GM19035 (cell line): ENCODE measurements at regions not wholly inside any gene's neighbourhood (a gene's known extent, or its start where the extent isn't known, plus 50 kb on each side); places are given as distances from the start of the nearest gene placed in this dataset.
"Not testable (repeated sequence)": the region's sequence is repeated elsewhere in the genome, so short reads cannot be mapped to it uniquely, and the experiment has no call there.

Experiments
- ATAC-seq: cut with Tn5 transposase; IDR thresholded peaks from one replicate; pipeline ENCODE4 v1.9.1; 2021; ENCODE audit not compliant: unreplicated experiment

GRCh38 chr7:29649028-29649716 is 85.5 kb downstream of the PRR15 start:
- ATAC-seq = no peak

GRCh38 chr7:29649876-29650275 is 86.2 kb downstream of the PRR15 start:
- ATAC-seq = no peak

- no peak for ATAC-seq
These were observed 87.8 kb downstream of the PRR15 start for GRCh38 chr7:29651477-29651876.

GRCh38 chr7:29652556-29652955 is 88.9 kb downstream of the PRR15 start:
- ATAC-seq = no peak

DNA sequence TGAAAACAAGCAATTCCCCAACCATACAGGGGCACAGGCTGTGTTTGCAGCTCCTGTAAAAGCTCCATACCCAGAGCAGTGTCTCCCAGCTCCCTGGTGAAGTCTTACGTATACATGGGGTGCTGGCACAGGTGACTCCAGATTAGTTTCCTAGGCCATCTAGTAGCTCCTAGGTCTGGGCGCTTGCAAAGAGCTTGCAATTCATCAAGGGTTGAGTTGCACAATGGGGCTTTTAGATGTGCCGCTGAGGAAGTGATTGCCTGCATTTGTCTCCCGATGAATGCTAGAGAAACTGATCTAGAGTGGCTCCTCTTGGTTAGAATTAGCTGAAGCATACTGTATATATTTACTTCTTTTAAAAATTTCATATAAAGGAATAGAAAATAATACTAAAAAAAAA is 90.7 kb downstream of the PRR15 start:
- ATAC-seq = not testable (repeated sequence)

GRCh38 chr7:29657288-29657687 is 93.7 kb downstream of the PRR15 start:
- no peak for ATAC-seq

DNA sequence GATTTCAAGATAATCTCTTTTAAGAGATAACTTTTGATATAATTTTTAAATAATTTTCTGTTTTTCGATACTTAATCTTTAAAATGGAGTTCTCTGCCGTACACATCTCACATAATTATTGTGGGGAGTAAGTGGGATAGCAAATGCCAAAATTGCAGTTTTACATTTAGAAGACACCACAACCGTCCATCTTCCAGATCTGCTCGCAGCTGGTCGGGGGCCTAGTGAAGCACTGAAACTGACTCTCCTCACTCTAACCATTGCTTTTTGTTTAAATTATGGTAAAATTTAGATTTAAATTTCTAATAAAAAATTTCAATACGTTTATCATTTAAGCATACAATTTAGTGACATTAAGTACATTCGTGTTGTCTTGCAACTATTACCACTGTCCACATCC is 94.2 kb downstream of the PRR15 start:
- ATAC-seq = no peak

- ATAC-seq = not testable (repeated sequence)
These were observed 95.6 kb downstream of the PRR15 start for GRCh38 chr7:29659213-29659612.

GRCh38 chr7:29662899-29663298 is 99.3 kb downstream of the PRR15 start:
- ATAC-seq = not testable (repeated sequence)

- ATAC-seq = not testable (repeated sequence)
These were observed 101.4 kb downstream of the PRR15 start for GRCh38 chr7:29664999-29665398.

GRCh38 chr7:29667096-29667669 is 103.5 kb downstream of the PRR15 start:
- not testable (repeated sequence) for ATAC-seq

DNA sequence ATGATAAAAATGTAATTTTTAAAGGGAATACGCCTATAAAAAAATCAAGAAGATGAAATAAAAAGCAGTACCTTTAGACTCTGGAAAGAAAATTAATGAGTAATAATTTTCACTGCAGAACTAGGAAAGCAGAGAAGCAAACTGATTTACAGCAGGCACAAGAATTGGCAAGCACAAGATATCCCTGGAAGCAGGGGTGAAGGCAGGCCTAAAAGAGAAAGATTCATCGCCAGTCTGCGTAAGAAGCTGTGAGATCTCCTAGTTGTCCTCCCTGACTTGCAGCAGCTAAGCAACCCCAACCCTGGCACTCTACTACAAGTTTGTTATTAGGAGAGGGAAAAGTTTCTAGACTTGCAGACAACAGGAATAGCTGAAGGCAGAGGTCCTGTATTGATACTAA is 107.7 kb downstream of the PRR15 start:
- not testable (repeated sequence) for ATAC-seq

- ATAC-seq = not testable (repeated sequence)
These were observed 110.0 kb downstream of the PRR15 start for GRCh38 chr7:29673635-29674034.

DNA sequence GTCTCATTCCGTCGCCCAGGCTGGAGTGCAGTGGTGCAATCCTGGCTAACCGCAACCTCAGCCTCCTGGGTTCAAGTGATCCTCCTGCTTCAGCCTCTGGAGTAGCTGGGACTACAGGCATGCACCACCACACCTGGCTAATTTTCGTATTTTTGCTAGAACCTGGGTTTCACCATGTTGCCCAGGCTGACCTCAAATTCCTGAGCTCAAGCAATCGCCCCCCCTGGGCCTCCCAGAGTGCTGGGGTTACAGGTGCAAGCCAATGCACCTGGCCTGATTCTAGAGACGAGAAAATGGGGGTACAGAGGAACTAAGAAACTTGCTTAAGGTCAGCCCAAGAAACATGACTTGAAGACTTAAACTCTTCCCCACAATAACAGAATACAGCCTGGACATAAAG is 111.0 kb downstream of the PRR15 start:
- ATAC-seq = not testable (repeated sequence)

DNA sequence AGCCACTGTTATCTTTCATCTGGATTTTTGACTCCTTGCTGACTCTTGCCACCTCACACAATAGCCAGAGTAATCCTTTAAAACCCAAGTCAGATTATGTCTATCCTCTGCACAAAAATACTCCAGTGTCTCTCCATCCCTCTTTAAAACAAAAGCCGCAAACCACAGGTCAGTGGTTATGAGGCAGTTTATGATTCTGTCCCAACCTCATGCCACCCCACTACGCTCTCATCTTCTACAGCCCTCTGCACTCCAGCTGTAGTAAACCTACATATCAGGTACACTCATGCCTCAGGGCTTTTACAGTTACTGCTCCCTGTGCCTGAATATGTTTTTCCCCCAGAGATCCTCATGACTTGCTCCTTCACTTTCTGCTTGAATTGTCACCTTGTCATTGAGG is 113.6 kb downstream of the PRR15 start:
- not testable (repeated sequence) for ATAC-seq

DNA sequence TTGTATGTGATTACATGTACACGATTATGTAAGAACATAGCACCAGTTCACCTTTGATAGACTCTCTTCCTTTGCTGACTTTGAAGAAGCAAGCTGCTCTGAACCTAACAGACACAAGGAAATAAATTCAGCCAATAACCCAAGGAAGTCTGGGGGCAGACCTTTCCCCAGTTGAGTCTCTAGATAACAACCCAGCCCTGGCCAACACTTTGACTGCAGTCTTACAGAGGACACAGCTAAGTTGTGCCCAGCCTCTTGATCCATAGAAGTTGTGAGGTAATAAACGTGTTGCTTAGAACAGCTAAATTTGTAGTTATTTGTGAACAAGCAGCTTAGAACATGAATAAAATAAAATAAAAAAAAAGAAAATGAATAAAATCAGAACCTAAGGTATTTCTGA is 116.3 kb downstream of the PRR15 start:
- not testable (repeated sequence) for ATAC-seq

DNA sequence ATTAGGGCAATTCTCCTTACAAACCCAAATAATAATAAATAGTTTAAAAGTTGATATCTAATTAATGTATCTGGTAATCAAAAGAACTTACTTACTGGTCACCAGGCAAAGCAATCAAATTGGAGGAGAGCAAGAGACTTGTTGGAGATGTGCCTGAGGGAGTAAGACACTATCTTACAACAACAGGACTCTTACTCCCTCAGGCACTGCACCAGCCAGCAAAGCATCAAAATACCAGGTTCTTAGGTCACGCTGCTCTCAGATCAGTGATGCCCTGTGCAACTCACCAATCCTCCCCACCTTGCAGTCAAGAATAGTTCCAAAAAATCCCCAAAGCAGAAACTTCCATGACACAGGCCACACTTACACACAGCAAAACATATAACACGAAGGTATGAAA is 117.0 kb downstream of the PRR15 start:
- not testable (repeated sequence) for ATAC-seq

- ATAC-seq = peak; percentile 39
These were observed 120.6 kb downstream of the PRR15 start for GRCh38 chr7:29684151-29684786.

- ATAC-seq = peak; percentile 71
These were observed 121.3 kb upstream of the WIPF3 start for GRCh38 chr7:29684787-29685650.

GRCh38 chr7:29685651-29686271 is 120.5 kb upstream of the WIPF3 start:
- ATAC-seq = not testable (repeated sequence)

- ATAC-seq = not testable (repeated sequence)
These were observed 115.8 kb upstream of the WIPF3 start for GRCh38 chr7:29690510-29690909.
